ENCODE measurements at regions not wholly inside any gene's neighbourhood (a gene's known extent, or its start where the extent isn't known, plus 50 kb on each side); places are given as distances from the start of the nearest gene placed in this dataset.

DNA sequence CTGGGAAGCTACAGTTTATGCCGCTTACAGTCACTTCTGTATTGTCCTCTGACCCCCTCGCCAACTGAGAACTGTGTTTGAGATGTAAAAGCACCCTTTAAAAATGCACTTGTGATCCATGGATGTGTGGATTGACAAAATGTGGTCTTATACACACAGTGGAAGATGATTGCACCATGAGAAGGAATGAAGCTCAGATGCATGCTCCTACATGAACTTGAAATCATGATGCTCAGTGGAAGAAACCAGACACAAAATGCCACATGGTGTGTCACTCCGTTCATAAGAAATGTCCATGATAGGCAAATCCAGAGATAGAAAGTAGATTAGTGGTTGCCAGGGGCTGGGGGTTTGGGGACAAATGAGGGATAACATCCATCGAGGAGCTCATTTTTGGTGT lies 58.0 kb downstream of the PITPNM2 start:
- RAD21 ChIA-PET (ENCODE audit: low non-redundant PET in 1 of 2, low total read pairs in 2 of 2, uncharacterized antibody in 2 of 2, unreplicated experiment in 2 of 2), result no interaction called here
- ATAC-seq (no peak), DNase-seq (ENCODE audit: low read depth, low spot score) (no peak)
- intact Hi-C loops (cut with micrococcal nuclease), result no loop called here
- no TSS peak for BruUV-seq (replicated peaks)
- H3K4me2 ChIP-seq (ENCODE audit: low read length), result no peak overlapping the region
- H3K79me2 ChIP-seq (ENCODE audit: insufficient read depth, low read length), result no peaks in the 10 kb centered on the region; the same call in 1 of the 2 replicates
- H2AFZ ChIP-seq (ENCODE audit: low read depth, low read length, poor library complexity, severe bottlenecking), result no peak overlapping the region
- H3K27me3 ChIP-seq (ENCODE audit: insufficient read depth, low read length), result no peaks in the 10 kb centered on the region
- H3K9ac ChIP-seq (ENCODE audit: low read length), result no peak overlapping the region
- H3K4me3 ChIP-seq (replicated peaks in 1 of 2; ENCODE audit: low read depth in 1 of 2, low read length in 2 of 2), result no peak overlapping the region
- POLR2A ChIA-PET, result no interaction called here
- H3K9me2 ChIP-seq (ENCODE audit: insufficient read depth), result no peaks in the 10 kb centered on the region
- no peaks in the 10 kb centered on the region for H4K20me1 ChIP-seq (ENCODE audit: insufficient read depth)
- CTCF ChIA-PET, result no interaction called here
- TF ChIP-seq POLR2AphosphoS5 (IDR thresholded peaks at IDR 0.05; ENCODE audit: low read depth, low read length) (no peak), CEBPB (IDR thresholded peaks at IDR 0.05; ENCODE audit: low read depth) (no peak), EZH2phosphoT487 (IDR thresholded peaks at IDR 0.05; ENCODE audit: borderline replicate concordance) (no peak), JUND (IDR thresholded peaks at IDR 0.05) (no peak), EZH2 (IDR thresholded peaks at IDR 0.05) (no peak), REST (IDR thresholded peaks at IDR 0.05; ENCODE audit: low read depth) (no peak), TCF7L2 (IDR thresholded peaks at IDR 0.05; ENCODE audit: borderline replicate concordance, extremely low read depth, insufficient read depth, insufficient read length) (no peak), RAD21 (IDR thresholded peaks at IDR 0.05; ENCODE audit: low read depth) (no peak), POLR2A (IDR thresholded peaks at IDR 0.05; ENCODE audit: borderline replicate concordance, extremely low read depth, insufficient read depth, insufficient read length) (no peak), CBX3 (IDR thresholded peaks at IDR 0.05; ENCODE audit: low read depth) (no peak), FOSL1 (IDR thresholded peaks at IDR 0.05; ENCODE audit: low read depth) (no peak), EGR1 (IDR thresholded peaks at IDR 0.05; ENCODE audit: low read depth) (no peak), ELF1 (IDR thresholded peaks at IDR 0.05; ENCODE audit: borderline replicate concordance, low read depth) (no peak), YY1 (IDR thresholded peaks at IDR 0.05; ENCODE audit: extremely low read depth, insufficient replicate concordance, low read depth, low read length) (no peak), ZFX (IDR thresholded peaks at IDR 0.05) (no peak)
- no peaks in the 10 kb centered on the region for H3K36me3 ChIP-seq (ENCODE audit: control insufficient read depth in 1 of 2, insufficient read depth in 2 of 2, low read length in 2 of 2)
- no peaks in the 10 kb centered on the region; a peak in 1 of 4 replicates for H3K9me3 ChIP-seq (ENCODE audit: control insufficient read depth in 1 of 2, insufficient read depth in 1 of 2, low read depth in 1 of 2, low read length in 2 of 2)
- H3K4me1 ChIP-seq (ENCODE audit: control insufficient read depth in 1 of 2, insufficient read depth in 2 of 2, low read length in 2 of 2), result peaks cover 43 to 59% of the 10 kb centered on the region in 2 experiments
- no peak overlapping the region for H3K27ac ChIP-seq (ENCODE audit: low read depth, low read length)

Measured in HCT116 (cell line).